ENCODE measurements at regions not wholly inside any gene's neighbourhood (a gene's known extent, or its start where the extent isn't known, plus 50 kb on each side); places are given as distances from the start of the nearest gene placed in this dataset.
A peak's percentile ranks its signal among the peaks of the same experiment; 100 is the strongest.
"Not testable (repeated sequence)": the region's sequence is repeated elsewhere in the genome, so short reads cannot be mapped to it uniquely, and the experiment has no call there.

DNA sequence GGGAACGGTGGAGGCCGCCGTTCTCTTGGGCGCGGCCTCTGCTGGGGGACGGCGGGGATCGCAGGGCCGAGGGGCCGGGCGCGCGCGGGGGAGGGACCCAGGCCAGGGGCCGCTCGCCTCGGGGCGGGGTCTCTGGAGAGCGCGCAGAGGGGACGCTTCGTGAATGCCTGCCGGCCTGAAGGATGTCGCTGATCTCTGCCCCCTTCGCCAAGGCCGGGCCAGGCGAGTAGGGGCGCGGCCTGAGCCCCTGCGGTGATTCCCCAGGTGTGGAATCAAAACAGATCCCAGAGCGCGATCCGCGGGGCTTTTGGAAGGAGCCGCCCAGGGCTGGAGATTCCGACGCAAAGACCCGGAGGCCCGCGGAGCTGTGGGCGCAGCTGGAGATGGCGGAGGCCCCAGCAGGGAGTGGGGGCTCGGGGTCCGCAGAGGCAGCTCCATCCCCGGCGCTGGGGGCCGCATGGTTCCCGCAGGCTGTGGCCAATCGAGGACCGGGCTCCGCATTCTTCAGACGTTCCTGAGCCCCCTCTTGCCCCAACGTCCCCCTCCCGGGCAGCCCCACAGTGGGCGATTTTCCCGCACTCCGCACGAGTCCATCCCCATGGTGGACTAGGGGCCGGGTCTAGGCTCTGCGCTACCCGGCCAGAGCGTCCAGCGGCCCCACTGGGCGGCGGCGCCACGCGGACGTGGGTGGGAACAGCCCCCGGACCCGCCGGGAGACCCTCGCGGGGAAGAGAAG, 166.0 kb downstream of the ACTR3B start:
- Histone ChIP-seq H3K4me1 (peaks cover 0 to 14% (median 9%) of the 10 kb centered on the region in 4 donors), H3K27me3 (peaks cover 0 to 17% (median 8%) of the 10 kb centered on the region in 4 donors), H3K27ac (no peak overlapping the region), H3K36me3 (no peaks in the 10 kb centered on the region), H3K4me3 (peak overlapping the region in 3 of 4 donors; percentile 11 to 39 (median 31)), H3K9me3 (no peaks in the 10 kb centered on the region)
- ATAC-seq (ENCODE audit: low FRiP score in 2 of 2) (peak in 1 of 2 donors; percentile 50), DNase-seq (peak in 1 of 2 donors; percentile 82)
- TF ChIP-seq EP300 (IDR thresholded peaks at IDR 0.05) = no peak
- TF ChIP-seq, protein P1, sequence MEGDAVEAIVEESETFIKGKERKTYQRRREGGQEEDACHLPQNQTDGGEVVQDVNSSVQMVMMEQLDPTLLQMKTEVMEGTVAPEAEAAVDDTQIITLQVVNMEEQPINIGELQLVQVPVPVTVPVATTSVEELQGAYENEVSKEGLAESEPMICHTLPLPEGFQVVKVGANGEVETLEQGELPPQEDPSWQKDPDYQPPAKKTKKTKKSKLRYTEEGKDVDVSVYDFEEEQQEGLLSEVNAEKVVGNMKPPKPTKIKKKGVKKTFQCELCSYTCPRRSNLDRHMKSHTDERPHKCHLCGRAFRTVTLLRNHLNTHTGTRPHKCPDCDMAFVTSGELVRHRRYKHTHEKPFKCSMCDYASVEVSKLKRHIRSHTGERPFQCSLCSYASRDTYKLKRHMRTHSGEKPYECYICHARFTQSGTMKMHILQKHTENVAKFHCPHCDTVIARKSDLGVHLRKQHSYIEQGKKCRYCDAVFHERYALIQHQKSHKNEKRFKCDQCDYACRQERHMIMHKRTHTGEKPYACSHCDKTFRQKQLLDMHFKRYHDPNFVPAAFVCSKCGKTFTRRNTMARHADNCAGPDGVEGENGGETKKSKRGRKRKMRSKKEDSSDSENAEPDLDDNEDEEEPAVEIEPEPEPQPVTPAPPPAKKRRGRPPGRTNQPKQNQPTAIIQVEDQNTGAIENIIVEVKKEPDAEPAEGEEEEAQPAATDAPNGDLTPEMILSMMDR (IDR thresholded peaks at IDR 0.05) = no peak
- TF ChIP-seq POLR2AphosphoS5 (IDR thresholded peaks at IDR 0.05) = no peak
- no peak for TF ChIP-seq POLR2A (IDR thresholded peaks at IDR 0.05)
- WGBS, 2 donors = 0 to 4% methylated on average over 2 to 35 of the region's 74 CpGs

DNA sequence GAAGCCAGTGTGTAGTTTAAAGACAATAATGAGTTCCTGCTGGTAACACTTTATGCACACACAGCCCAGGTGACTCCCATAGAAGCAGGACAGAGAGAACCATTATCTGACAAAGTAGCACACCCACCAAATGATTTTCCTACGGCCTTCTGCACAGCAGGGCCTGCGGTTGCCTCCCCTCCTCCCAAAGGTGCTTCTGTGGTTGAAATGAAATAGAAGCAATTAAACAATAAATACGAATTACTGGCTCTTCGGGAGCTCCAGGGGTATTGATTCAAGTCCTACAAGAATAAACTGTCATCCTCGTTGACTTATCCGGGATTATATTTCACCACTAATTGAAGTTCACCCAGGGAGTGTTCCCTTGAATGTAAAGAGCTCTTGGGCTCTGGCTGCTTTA, 172.1 kb downstream of the ACTR3B start:
- H3K27me3 ChIP-seq = no peaks in the 10 kb centered on the region
- H3K4me1 ChIP-seq = no peaks in the 10 kb centered on the region
- H3K9me3 ChIP-seq = no peaks in the 10 kb centered on the region
- no peak for DNase-seq
- ATAC-seq (ENCODE audit: low FRiP score in 2 of 2) = no peak
- H3K4me3 ChIP-seq = no peak overlapping the region
- 82 to 85% methylated on average over 6 of the region's 6 CpGs for WGBS, 2 donors
- TF ChIP-seq POLR2A (IDR thresholded peaks at IDR 0.05) (no peak), POLR2AphosphoS5 (IDR thresholded peaks at IDR 0.05) (no peak), EP300 (IDR thresholded peaks at IDR 0.05) (no peak)
- TF ChIP-seq, protein P1 (IDR thresholded peaks at IDR 0.05) = no peak
- H3K36me3 ChIP-seq = no peaks in the 10 kb centered on the region
- no peak overlapping the region for H3K27ac ChIP-seq

DNA sequence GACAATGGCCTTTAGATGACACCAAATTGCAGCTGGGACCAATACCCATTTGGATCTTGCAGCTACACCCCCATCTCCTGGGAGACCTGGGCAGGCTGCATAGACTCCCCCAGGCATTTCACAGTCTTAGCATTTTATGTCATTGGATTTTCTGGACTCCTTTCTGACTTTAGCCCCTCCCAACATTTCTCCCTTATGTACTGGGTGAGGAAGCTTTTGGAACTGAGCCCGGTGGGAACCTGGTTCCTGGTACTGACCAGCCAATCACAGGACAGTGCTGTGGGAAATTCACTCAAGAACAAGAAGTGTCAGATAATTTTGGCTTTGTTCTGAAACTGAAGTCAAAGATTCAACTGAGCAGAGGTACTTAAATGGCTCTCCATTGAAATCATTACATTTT, 177.7 kb downstream of the ACTR3B start:
- Histone ChIP-seq H3K27ac (no peak overlapping the region), H3K4me3 (no peak overlapping the region), H3K27me3 (no peaks in the 10 kb centered on the region), H3K4me1 (no peaks in the 10 kb centered on the region), H3K9me3 (no peaks in the 10 kb centered on the region), H3K36me3 (no peaks in the 10 kb centered on the region)
- 36 to 58% methylated on average over 1 of the region's 1 CpG for WGBS, 2 donors
- no peak for DNase-seq
- TF ChIP-seq POLR2AphosphoS5 (IDR thresholded peaks at IDR 0.05) (no peak), POLR2A (IDR thresholded peaks at IDR 0.05) (no peak), EP300 (IDR thresholded peaks at IDR 0.05) (no peak)
- TF ChIP-seq, protein P1 (IDR thresholded peaks at IDR 0.05) = no peak
- no peak for ATAC-seq (ENCODE audit: low FRiP score in 2 of 2)

DNA sequence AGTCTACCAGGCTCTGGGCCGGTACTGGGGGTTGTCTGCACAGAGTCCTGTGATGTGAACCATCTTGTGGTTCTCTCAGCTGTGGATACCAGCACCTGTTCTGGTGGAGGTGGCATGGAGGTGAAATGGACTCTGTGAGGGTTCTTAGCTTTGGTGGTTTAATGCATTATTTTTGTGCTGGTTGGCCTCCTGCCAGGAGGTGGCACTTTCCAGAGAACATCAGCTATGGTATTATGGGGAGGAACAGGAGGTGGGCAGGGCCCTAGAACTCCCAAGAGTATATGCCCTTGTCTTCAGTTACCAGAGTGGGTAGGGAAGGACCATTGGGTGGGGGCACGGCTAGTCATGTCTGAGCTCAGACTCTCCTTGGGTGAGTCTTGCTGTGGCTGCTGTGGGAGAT, 187.1 kb downstream of the ACTR3B start:
- not testable (repeated sequence) for H3K27ac ChIP-seq, DNase-seq
- 78 to 96% methylated on average over 2 of the region's 2 CpGs for WGBS, 2 donors

DNA sequence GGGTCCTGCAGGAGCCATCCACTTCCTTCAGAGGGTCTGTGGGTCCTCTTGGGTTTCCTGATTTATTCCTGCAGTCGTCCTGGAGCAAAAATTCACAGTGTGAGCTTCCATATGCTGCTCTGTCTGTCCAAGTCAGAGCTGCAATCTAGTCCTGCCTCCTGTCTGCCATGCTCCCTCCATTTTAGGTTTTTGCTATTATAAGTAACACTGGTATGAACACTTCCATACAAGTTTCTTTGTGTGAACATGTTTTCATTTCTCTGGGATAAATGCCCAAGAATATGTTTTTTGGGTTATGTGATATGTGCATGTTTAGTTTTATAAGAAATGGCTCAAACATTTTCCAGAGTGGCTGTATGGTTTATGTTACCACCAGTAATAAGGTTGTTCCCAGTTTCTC, 188.1 kb downstream of the ACTR3B start:
- no peaks in the 10 kb centered on the region for H3K9me3 ChIP-seq
- no peak overlapping the region for H3K27ac ChIP-seq
- TF ChIP-seq POLR2AphosphoS5 (IDR thresholded peaks at IDR 0.05) (no peak), POLR2A (IDR thresholded peaks at IDR 0.05) (no peak), EP300 (IDR thresholded peaks at IDR 0.05) (no peak)
- TF ChIP-seq, protein P1 (IDR thresholded peaks at IDR 0.05) = no peak
- no peaks in the 10 kb centered on the region for H3K27me3 ChIP-seq
- no peaks in the 10 kb centered on the region for H3K36me3 ChIP-seq
- no peak for DNase-seq
- H3K4me1 ChIP-seq = no peaks in the 10 kb centered on the region
- ATAC-seq (ENCODE audit: low FRiP score in 2 of 2) = no peak
- WGBS, 2 donors = 33 to 37% methylated on average over 1 of the region's 1 CpG
- no peak overlapping the region for H3K4me3 ChIP-seq

More for the DNA sequence above, 187.1 kb downstream of the ACTR3B start:
- H3K4me3 ChIP-seq; H3K36me3 ChIP-seq; ATAC-seq (ENCODE audit: low FRiP score in 2 of 2); H3K4me1 ChIP-seq; H3K9me3 ChIP-seq; H3K27me3 ChIP-seq: not testable (repeated sequence)
